Stimulated activated CD4-positive, alpha-beta T cell treated with anti-CD3 and anti-CD28 coated beads, TNF-alpha, amount 100 ng/mL, for 4 hours (primary cell): ENCODE measurements at regions not wholly inside any gene's neighbourhood (a gene's known extent, or its start where the extent isn't known, plus 50 kb on each side); places are given as distances from the start of the nearest gene placed in this dataset.
A peak's percentile ranks its signal among the peaks of the same experiment; 100 is the strongest.
"Not testable (repeated sequence)": the region's sequence is repeated elsewhere in the genome, so short reads cannot be mapped to it uniquely, and the experiment has no call there.

Experiments
- DNase-seq, 3 experiments: peaks; one replicate each; pipeline ENCODE4 v3.0.0-alpha.2; 2020; ENCODE audit warnings: low read depth in 3 of 3

DNA sequence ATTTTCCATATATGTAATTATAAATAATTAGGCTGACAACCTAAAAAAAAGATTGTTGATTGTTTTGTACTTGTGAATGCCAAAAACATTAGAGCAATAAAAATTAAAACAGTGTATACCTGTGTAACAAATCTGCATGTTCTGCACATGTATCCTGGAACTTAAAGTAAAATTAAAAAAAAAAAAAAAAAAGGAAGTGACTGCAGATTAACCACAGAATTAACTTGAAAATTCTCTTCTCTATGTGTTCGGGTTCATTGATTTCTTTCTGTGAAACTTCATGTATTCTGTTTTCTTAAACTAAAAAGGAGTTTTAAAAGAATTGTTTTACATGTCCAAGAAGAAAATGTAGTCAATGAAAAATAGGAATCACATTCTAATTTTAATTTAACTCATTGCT lies 95.7 kb downstream of the FASLG start:
- no peak for DNase-seq

- no peak for DNase-seq
These were observed 96.2 kb downstream of the FASLG start for GRCh38 chr1:172755099-172755498.

DNA sequence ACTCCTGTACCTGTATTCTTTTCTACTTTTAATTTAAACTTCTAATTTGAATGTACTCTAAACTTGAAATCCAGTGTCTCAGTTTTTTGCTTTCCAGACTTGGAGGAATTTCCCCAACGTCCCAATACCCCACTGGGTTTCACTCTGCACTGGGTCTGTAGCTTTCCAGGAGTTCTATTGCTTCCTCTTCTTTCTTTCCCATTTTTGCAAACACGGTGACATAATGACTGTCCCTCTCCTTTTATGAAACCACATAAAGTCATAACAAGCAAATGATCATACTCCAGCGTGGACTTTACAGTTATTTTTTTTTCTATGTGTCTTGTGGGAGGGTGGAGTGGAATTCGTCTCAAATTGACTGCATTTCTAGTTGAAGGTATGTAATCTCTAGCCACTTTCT lies 97.1 kb downstream of the FASLG start:
- DNase-seq: no peak

- no peak for DNase-seq
These were observed 99.4 kb downstream of the FASLG start for GRCh38 chr1:172758259-172758658.

DNA sequence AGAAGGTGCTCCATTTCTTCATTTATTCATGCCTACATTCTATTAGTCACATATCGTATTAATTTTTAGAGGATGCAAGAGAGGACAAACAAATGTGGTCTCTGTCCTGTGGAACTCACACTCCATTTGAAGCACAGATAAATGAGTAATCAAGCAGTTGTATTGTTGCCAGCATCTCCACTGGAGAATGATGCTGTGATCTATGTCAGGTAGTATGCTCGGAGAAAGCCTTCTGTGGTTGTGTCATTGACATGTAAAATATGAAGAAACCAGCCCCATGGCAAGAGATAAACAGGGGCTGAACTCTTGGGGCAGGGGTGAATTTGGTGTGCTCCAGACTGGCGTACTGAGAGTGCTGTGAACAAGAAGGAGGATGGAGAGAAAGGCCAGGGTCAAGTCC lies 101.2 kb downstream of the FASLG start:
- DNase-seq: no peak

DNA sequence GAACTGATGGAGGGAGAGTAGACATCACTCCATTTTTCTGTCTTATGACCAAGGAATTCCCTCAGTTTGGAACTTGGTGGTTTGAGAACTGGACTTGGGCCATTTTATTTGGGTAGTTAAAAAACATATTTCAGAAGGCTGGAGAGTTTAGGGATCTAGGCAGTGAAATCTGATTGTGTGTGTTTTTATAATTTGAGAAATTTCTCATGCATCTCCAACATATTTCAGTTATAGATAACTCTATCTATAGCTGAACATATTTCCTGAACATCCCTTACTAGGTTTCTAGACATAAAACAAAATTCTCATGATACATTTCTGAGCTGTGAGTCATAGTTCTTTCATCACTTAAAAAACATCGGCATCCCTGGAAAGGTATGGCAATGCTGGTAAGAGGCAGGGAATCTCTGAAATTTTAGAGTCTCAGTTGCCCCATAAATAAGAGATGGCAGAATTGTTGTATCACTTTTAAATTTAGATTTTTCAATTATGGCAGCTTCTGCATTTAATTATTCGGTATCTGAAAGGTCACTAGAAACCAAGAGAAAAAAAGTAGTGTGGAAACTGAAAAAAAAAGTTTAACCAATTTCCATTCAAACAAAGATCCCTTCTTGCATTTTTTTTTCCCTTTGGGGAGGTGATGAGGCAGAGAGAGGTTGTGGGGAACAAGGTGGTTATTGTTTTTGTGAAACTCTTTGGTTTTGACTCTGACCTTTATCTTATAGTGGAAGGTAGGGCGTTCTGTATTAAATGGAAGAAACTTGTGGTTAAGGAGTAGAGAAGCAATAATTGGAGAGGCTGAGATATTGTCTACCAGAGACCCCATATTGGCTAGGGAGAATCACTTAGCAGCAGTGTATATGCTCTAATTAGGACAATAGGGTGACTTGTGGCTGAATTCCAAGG lies 102.9 kb downstream of the FASLG start:
- DNase-seq: no peak

DNA sequence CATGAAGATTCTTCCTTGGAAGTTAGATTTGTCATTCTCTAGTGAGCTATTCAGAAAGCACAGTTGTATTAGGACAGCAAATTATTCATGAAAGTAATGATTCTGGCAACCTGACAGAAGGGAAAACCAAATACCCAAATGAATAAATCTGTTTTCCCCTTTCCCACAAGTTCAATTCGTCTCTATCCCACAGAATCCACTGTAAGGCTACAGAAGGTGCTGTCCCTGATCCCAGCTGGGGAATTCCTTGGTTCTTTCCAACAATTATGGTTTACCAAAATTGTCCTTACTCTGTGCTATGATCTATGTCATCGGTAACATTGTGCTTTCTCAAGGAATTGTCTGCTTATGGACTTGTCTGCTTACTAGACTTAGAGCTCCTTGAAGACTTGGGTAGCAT lies 104.2 kb downstream of the FASLG start:
- DNase-seq: no peak

DNA sequence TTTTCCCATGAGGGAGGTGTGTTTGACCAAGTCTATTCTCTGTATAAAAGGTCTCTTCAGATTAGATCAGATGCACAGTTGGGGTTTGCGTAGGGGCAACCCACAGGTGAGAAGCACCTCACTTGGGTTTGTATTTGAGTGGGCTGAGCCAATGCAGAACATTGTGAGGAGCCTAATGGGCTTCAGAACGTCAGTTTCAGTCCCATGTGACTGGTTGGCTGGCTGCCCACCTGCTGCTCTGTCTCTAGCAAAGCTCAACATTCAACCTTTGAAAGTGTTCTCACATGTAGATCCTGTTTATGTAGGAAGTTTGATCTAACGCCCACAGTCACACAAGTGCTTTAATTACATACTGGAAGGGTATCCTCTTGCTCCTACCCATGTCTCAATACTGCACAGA lies 105.5 kb downstream of the FASLG start:
- DNase-seq: peak in 1 of 3 experiments; percentile 8

DNA sequence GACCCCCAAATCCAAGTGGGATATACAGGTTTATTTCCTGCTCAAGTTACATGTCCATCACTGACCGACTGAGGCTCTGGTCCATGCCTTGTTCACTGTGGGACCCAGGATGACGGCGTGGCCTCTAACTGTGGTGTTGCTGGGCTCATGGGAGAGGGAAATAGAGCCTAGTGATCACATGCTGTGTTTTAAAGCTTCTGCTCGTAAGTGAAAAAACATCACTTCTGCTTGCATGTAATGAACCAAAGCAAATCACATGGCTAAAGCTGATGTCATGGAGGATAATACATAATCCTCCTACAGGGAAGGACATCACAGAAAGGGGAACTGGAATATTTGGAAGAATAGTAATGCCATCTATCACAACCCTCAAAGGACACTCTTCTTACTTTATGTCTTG lies 107.6 kb downstream of the FASLG start:
- no peak for DNase-seq

DNA sequence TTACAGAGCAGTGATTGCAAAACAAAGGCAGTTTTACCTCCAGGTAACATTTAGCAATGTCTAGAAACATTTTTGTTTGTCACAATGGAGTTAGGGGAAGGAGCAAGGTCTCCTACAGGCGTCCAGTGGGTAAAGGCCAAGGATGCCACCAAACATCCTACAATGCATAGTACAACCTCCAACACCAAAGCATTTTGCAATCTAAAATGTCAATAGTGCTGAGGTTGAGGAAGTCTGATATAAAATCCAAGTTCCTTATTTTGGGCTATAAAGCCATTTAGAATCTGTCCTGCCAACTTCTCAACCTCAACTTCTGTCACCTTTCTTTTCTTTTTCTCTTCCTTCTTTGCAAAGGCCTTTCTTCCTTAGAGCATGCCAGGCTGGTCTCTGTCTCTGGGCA lies 111.2 kb downstream of the FASLG start:
- DNase-seq: no peak

DNA sequence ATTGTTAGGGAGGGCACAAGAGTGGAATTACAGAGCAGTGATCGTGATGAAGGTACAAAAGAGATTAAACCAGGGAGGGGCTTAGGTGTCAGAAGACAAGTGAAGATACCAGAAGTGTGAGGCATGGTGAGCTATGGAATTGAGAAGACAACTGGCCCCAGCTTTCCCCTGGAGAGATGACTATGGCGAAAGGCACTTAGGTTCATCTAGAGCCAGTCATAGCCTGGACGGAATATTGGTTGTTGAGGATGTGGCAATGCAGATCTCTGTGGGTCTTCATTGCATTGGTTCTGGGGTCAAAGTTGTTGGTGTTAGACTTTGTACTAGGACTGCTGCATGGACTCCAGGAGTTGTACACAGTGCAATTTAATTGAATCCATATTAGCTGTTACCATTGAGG lies 115.7 kb downstream of the FASLG start:
- no peak for DNase-seq

DNA sequence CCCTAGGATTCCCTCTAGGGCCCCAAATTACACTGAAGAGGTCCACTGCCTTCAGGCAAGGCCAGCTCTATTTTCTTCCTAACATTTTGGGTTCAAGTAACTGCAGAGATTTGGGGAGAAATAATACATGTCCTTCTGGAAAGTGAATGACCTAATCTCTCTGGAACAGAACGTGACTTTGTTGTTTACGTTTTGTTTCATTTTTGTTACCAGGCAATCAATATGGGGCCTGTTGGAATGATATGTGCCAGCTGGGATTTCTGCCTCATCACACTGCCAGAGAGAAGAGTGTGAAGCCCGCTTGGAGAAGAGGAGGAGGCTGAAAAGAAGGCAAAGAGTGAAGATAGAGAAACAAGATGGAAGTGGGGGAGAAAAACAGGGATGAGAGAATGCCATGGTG lies 116.7 kb downstream of the FASLG start:
- DNase-seq: no peak

DNA sequence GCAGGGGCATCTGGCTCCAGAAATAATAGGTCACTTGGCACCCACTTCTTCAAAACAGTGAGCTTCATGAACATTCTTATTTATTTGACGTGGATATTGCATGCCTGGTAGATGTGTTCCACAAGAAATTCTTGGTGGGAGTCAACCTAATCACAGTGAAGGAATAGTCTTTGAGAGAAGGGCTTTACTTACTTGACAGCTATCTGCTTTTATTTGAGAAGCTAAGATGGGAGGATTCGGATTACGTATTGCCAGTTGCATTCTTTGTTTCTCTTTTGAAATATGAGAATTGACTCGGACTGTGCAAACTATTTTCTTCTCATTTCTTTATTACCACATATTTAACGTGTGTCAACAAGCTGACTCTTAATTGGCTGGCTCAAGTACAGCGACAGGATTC lies 117.2 kb downstream of the FASLG start:
- no peak for DNase-seq

DNA sequence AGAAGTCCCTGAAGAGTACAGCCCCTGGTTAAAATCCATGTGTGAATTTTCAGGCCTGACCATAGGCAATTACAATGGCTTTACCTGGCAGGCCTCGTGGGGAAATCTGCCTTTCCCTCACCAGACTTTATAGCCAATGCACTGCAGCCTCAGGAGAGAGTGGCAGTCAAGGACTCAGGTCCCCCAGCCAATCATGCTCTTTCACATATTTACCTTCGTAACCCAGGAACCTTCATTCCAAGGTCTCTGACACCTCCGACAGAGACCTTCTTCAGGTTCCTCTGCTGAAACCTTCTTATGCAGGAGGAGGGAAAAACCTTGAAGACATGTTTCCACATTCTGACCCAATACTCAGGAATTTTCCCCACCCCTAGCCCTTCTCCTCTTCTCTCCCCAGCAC lies 118.9 kb downstream of the FASLG start:
- no peak for DNase-seq

- no peak for DNase-seq
These were observed 119.9 kb downstream of the FASLG start for GRCh38 chr1:172778456-172779455.

GRCh38 chr1:172779491-172779890 lies 120.6 kb downstream of the FASLG start:
- DNase-seq: no peak

- no peak for DNase-seq
These were observed 122.7 kb downstream of the FASLG start for GRCh38 chr1:172781513-172782140.

- no peak for DNase-seq
These were observed 130.9 kb downstream of the FASLG start for GRCh38 chr1:172789840-172790239.

- no peak for DNase-seq
These were observed 131.3 kb downstream of the FASLG start for GRCh38 chr1:172790245-172790644.

- no peak for DNase-seq
These were observed 134.9 kb downstream of the FASLG start for GRCh38 chr1:172793823-172794222.

DNA sequence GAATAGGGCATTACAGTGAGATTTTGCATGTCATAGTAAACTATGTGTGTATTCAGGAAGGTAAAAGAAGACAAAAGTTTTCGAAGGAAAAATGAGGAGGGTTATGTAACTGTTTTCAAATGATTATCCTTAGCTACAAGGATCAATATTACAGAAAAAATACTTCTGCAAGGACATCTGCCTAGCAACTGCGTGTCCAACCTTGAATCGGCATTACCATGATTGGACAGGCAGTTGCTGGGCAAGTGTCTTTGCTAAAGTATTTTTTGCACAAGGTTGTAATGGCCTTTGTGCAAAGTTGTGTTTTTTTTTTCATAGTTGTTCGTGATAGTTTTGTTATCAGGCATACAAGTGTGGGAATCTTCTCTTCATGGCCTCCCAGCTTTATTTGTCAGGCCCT lies 136.8 kb downstream of the FASLG start:
- no peak for DNase-seq

DNA sequence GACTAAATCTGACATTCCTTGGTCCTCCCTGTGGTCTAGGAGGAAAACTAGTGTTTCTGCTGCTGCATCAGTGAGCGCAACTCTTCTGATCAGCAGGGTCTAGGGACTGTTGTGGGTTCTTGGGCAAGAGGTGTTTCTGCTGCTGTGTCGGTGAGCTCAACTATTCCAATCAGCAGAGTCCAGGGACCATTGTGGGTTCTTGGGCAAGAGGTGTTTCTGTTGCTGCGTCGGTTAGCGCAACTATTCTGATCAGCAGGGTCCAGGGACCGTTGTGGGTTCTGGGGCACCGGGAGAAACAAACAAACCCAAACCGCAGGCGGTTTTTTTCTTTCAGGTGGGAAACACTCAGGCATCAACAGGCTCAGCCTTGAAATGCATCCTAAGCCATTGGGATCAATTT lies 140.9 kb downstream of the FASLG start:
- DNase-seq: not testable (repeated sequence)
